ENCODE measurements at regions not wholly inside any gene's neighbourhood (a gene's known extent, or its start where the extent isn't known, plus 50 kb on each side); places are given as distances from the start of the nearest gene placed in this dataset.

- Histone ChIP-seq H3K9me2 (replicated peaks; ENCODE audit: insufficient read depth) (no peaks in the 10 kb centered on the region), H3K27me3 (no peaks in the 10 kb centered on the region), H3K4me1 (ENCODE audit: insufficient read depth) (peaks cover 35% of the 10 kb centered on the region), H3K27ac (no peak overlapping the region), H3K36me3 (replicated peaks; ENCODE audit: insufficient read depth, low read depth) (no peaks in the 10 kb centered on the region), H3K4me3 (no peak overlapping the region), H2AFZ (no peak overlapping the region), H3K9me3 (ENCODE audit: low read depth) (no peaks in the 10 kb centered on the region), H3K79me2 (no peaks in the 10 kb centered on the region), H4K20me1 (ENCODE audit: insufficient read depth, poor library complexity, severe bottlenecking) (no peaks in the 10 kb centered on the region), H3K4me2 (no peak overlapping the region)
- WGBS (ENCODE audit: low lambda C conversion rate, missing lambda C conversion rate): 94% methylated on average over 2 of the region's 2 CpGs
- no peak for DNase-seq (ENCODE audit: low spot score)
- TF ChIP-seq CTCF (IDR thresholded peaks at IDR 0.05; ENCODE audit: poor library complexity): no peak
- no peak for TF ChIP-seq EZH2 (IDR thresholded peaks at IDR 0.05; ENCODE audit: borderline replicate concordance)
- no peak for TF ChIP-seq EZH2phosphoT487 (IDR thresholded peaks at IDR 0.05; ENCODE audit: low read depth, severe bottlenecking, unreplicated experiment)
Measured at GRCh38 chr1:203422656-203423055, 53.0 kb upstream of the PRELP start.

- Histone ChIP-seq H3K9me3 (ENCODE audit: low read depth) (no peaks in the 10 kb centered on the region), H3K27me3 (no peaks in the 10 kb centered on the region), H3K4me3 (no peak overlapping the region), H4K20me1 (ENCODE audit: insufficient read depth, poor library complexity, severe bottlenecking) (no peaks in the 10 kb centered on the region), H3K4me1 (ENCODE audit: insufficient read depth) (peaks cover 47% of the 10 kb centered on the region), H3K36me3 (replicated peaks; ENCODE audit: insufficient read depth, low read depth) (no peaks in the 10 kb centered on the region), H3K27ac (peak overlapping the region; percentile 87), H2AFZ (no peak overlapping the region), H3K79me2 (no peaks in the 10 kb centered on the region), H3K9me2 (replicated peaks; ENCODE audit: insufficient read depth) (no peaks in the 10 kb centered on the region), H3K4me2 (no peak overlapping the region)
- 81% methylated on average over 3 of the region's 3 CpGs for WGBS (ENCODE audit: low lambda C conversion rate, missing lambda C conversion rate)
- DNase-seq (ENCODE audit: low spot score): no peak
- TF ChIP-seq EZH2 (IDR thresholded peaks at IDR 0.05; ENCODE audit: borderline replicate concordance): no peak
- no peak for TF ChIP-seq CTCF (IDR thresholded peaks at IDR 0.05; ENCODE audit: poor library complexity)
- TF ChIP-seq EZH2phosphoT487 (IDR thresholded peaks at IDR 0.05; ENCODE audit: low read depth, severe bottlenecking, unreplicated experiment): no peak
Measured at GRCh38 chr1:203424285-203424684, 51.3 kb upstream of the PRELP start.

GRCh38 chr1:203424861-203425662 lies 50.5 kb upstream of the PRELP start:
- 43% methylated on average over 4 of the region's 4 CpGs for whole genome bisulfite sequencing (ENCODE audit: low lambda C conversion rate, missing lambda C conversion rate)
- Histone ChIP-seq H3K27ac (peak overlapping the region; percentile 87), H3K27me3 (no peaks in the 10 kb centered on the region), H3K9me2 (replicated peaks; ENCODE audit: insufficient read depth) (no peaks in the 10 kb centered on the region), H3K4me3 (no peak overlapping the region), H3K4me2 (peak overlapping the region; percentile 17), H3K4me1 (ENCODE audit: insufficient read depth) (peaks cover 49% of the 10 kb centered on the region), H3K9me3 (ENCODE audit: low read depth) (no peaks in the 10 kb centered on the region), H3K79me2 (no peaks in the 10 kb centered on the region), H4K20me1 (ENCODE audit: insufficient read depth, poor library complexity, severe bottlenecking) (no peaks in the 10 kb centered on the region), H3K36me3 (replicated peaks; ENCODE audit: insufficient read depth, low read depth) (no peaks in the 10 kb centered on the region), H2AFZ (no peak overlapping the region)
- DNase-seq (ENCODE audit: low spot score): no peak
- no peak for TF ChIP-seq EZH2 (IDR thresholded peaks at IDR 0.05; ENCODE audit: borderline replicate concordance)
- no peak for TF ChIP-seq CTCF (IDR thresholded peaks at IDR 0.05; ENCODE audit: poor library complexity)
- no peak for TF ChIP-seq EZH2phosphoT487 (IDR thresholded peaks at IDR 0.05; ENCODE audit: low read depth, severe bottlenecking, unreplicated experiment)

Measured in hepatocyte (in vitro differentiated cells).